ENCODE measurements at regions not wholly inside any gene's neighbourhood (a gene's known extent, or its start where the extent isn't known, plus 50 kb on each side); places are given as distances from the start of the nearest gene placed in this dataset.

- Histone ChIP-seq H3K27ac (ENCODE audit: low read depth, low read length, poor library complexity, severe bottlenecking) (no peak overlapping the region), H3K9ac (ENCODE audit: low read length) (no peak overlapping the region), H3K9me3 (ENCODE audit: low read length) (no peaks in the 10 kb centered on the region), H3K4me2 (ENCODE audit: low read length) (no peak overlapping the region), H3F3A (ENCODE audit: insufficient read depth, low read length) (no peaks in the 10 kb centered on the region), H3K79me2 (ENCODE audit: insufficient read depth, low read length) (no peaks in the 10 kb centered on the region), H4K20me1 (ENCODE audit: insufficient read depth, low read length) (no peaks in the 10 kb centered on the region), H3K9me2 (ENCODE audit: low read depth, low read length) (peaks cover 4% of the 10 kb centered on the region; the same call in 1 of the 2 replicates), H2AFZ (ENCODE audit: low read length) (no peak overlapping the region), H3K27me3 (ENCODE audit: insufficient read depth, low read length) (no peaks in the 10 kb centered on the region), H3K36me3 (ENCODE audit: insufficient read depth, low read length) (no peaks in the 10 kb centered on the region), H3K4me1 (ENCODE audit: insufficient read depth, low read length, severe bottlenecking) (no peaks in the 10 kb centered on the region), H3K4me3 (ENCODE audit: low read depth, low read length, poor library complexity, severe bottlenecking) (no peak overlapping the region)
- TF ChIP-seq EZH2 (IDR thresholded peaks at IDR 0.05; ENCODE audit: borderline replicate concordance, low read length) (no peak), CTCF (IDR thresholded peaks at IDR 0.05; ENCODE audit: low read length) (no peak)
Measured at GRCh38 chr7:125495997-125496396, 566.4 kb upstream of the POT1 start.

GRCh38 chr7:125492521-125492920, 562.9 kb upstream of the POT1 start:
- no peaks in the 10 kb centered on the region for H4K20me1 ChIP-seq (ENCODE audit: insufficient read depth, low read length)
- H3K79me2 ChIP-seq (ENCODE audit: insufficient read depth, low read length) = no peaks in the 10 kb centered on the region
- H3K27me3 ChIP-seq (ENCODE audit: insufficient read depth, low read length) = no peaks in the 10 kb centered on the region
- H3K9ac ChIP-seq (ENCODE audit: low read length) = no peak overlapping the region
- H3K9me2 ChIP-seq (ENCODE audit: low read depth, low read length) = peaks cover 4% of the 10 kb centered on the region; the same call in 1 of the 2 replicates
- H3K36me3 ChIP-seq (ENCODE audit: insufficient read depth, low read length) = no peaks in the 10 kb centered on the region
- no peaks in the 10 kb centered on the region for H3F3A ChIP-seq (ENCODE audit: insufficient read depth, low read length)
- H3K9me3 ChIP-seq (ENCODE audit: low read length) = no peaks in the 10 kb centered on the region
- H2AFZ ChIP-seq (ENCODE audit: low read length) = no peak overlapping the region
- H3K27ac ChIP-seq (ENCODE audit: low read depth, low read length, poor library complexity, severe bottlenecking) = no peak overlapping the region
- no peaks in the 10 kb centered on the region for H3K4me1 ChIP-seq (ENCODE audit: insufficient read depth, low read length, severe bottlenecking)
- no peak overlapping the region for H3K4me3 ChIP-seq (ENCODE audit: low read depth, low read length, poor library complexity, severe bottlenecking)
- no peak; the same call in 1 of the 2 replicates for TF ChIP-seq CTCF (IDR thresholded peaks at IDR 0.05; ENCODE audit: low read length)
- TF ChIP-seq EZH2 (IDR thresholded peaks at IDR 0.05; ENCODE audit: borderline replicate concordance, low read length) = no peak
- no peak overlapping the region for H3K4me2 ChIP-seq (ENCODE audit: low read length)

DNA sequence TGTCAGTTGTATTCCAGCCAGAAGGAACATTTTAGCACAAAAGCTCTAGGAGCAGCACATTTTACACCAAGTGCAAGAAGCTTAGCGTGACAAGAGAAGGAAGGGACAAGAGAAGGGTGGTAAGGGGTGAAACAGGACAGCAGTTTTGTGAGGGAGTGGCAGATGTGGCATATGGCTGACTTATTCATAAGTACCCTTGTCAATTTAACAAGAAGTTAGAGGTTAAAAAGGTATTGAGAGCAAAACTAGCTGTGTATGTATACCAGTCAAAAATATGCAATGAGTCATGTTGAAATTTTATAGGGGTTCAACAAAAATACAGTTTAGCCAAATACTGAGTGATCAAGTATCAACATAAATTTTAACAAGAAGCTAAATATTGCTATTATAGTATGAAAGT, 561.5 kb upstream of the POT1 start:
- Histone ChIP-seq H2AFZ (ENCODE audit: low read length) (no peak overlapping the region), H3K9me3 (ENCODE audit: low read length) (no peaks in the 10 kb centered on the region), H3K9me2 (ENCODE audit: low read depth, low read length) (no peaks in the 10 kb centered on the region), H4K20me1 (ENCODE audit: insufficient read depth, low read length) (no peaks in the 10 kb centered on the region), H3K9ac (ENCODE audit: low read length) (no peak overlapping the region), H3K36me3 (ENCODE audit: insufficient read depth, low read length) (no peaks in the 10 kb centered on the region), H3K27me3 (ENCODE audit: insufficient read depth, low read length) (no peaks in the 10 kb centered on the region), H3K79me2 (ENCODE audit: insufficient read depth, low read length) (no peaks in the 10 kb centered on the region), H3K4me2 (ENCODE audit: low read length) (no peak overlapping the region), H3K27ac (ENCODE audit: low read depth, low read length, poor library complexity, severe bottlenecking) (no peak overlapping the region), H3K4me3 (ENCODE audit: low read depth, low read length, poor library complexity, severe bottlenecking) (no peak overlapping the region), H3F3A (ENCODE audit: insufficient read depth, low read length) (no peaks in the 10 kb centered on the region), H3K4me1 (ENCODE audit: insufficient read depth, low read length, severe bottlenecking) (no peaks in the 10 kb centered on the region)
- TF ChIP-seq CTCF (IDR thresholded peaks at IDR 0.05; ENCODE audit: low read length) (no peak), EZH2 (IDR thresholded peaks at IDR 0.05; ENCODE audit: borderline replicate concordance, low read length) (no peak)

All from OCI-LY1 (cell line).